ENCODE measurements at regions not wholly inside any gene's neighbourhood (a gene's known extent, or its start where the extent isn't known, plus 50 kb on each side); places are given as distances from the start of the nearest gene placed in this dataset.

DNA sequence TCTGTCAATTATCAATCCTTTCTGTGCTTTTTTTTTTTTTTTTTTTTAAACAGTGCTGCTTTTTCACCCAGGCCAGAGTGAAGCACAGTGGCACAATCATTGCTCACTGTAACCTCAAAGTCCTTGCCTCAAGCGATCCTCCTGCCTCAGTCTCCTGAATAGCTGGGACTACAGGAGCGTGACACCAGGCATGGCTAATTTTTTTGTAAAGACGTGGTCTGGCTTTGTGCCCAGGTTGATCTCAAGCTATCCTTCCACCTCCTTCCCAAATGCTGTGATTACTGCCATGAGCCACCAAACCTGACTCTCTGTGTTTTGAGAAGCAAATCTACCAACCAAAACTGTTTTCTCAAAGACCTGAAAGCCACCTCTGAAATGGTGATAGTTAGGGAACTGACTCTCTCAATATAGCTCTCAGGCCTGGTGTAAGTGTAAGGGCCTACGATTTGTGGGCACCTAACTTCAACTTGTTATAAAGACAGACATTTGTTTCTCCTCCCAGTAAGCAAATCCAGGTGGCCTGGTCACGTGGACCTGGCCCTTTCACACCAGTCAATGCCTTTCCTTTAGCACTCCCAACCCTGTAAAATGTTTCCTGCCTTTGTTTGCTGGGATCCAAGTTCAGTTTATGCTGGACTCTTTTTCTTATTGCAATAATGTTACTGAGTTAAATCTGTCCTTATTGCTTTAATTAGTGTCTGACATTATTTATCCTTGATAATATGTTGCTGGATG, 2015.9 kb downstream of the PCDH7 start:
- no peak for TF ChIP-seq POLR2A (IDR thresholded peaks at IDR 0.05; ENCODE audit: low read length)
- no peak for TF ChIP-seq GATA1 (IDR thresholded peaks at IDR 0.05; ENCODE audit: low read depth, low read length)
